Right ventricle myocardium superior (tissue), 1 donor: ENCODE measurements at regions not wholly inside any gene's neighbourhood (a gene's known extent, or its start where the extent isn't known, plus 50 kb on each side); places are given as distances from the start of the nearest gene placed in this dataset.
"Not testable (repeated sequence)": the region's sequence is repeated elsewhere in the genome, so short reads cannot be mapped to it uniquely, and the experiment has no call there.

Experiments used
- ATAC-seq: fragments of 200-7000 bp; cut with Tn5 transposase; one replicate; pipeline ENCODE4 v1.9.1; 2020; ENCODE audit warnings: mild to moderate bottlenecking; ENCODE audit not compliant: poor library complexity
- DNase-seq: peaks from one replicate; pipeline ENCODE4 v3.0.0-alpha.2; 2020
- intact Hi-C: fragments of 100-400 bp; cut with DNase I; formaldehyde crosslinking; loops from one replicate; pipeline ENCODE4 v1.11.2; 2022
- donor health status: DM: no; HTN: yes; CAD: no; lungs with severe emphysema.

GRCh38 chr9:119672763-119673162, 303.5 kb upstream of the BRINP1 start:
- DNase-seq, ATAC-seq, intact Hi-C loops: not testable (repeated sequence)

- DNase-seq, result no peak
- intact Hi-C loops, result no loop called here
- no peak for ATAC-seq
Measured at GRCh38 chr9:119667916-119668315, 298.7 kb upstream of the BRINP1 start.

GRCh38 chr9:119667163-119667562, 297.9 kb upstream of the BRINP1 start:
- intact Hi-C loops, result no loop called here
- no peak for DNase-seq
- ATAC-seq, result no peak

GRCh38 chr9:119662329-119662728, 293.1 kb upstream of the BRINP1 start:
- no peak for ATAC-seq

GRCh38 chr9:119652931-119653330, 283.7 kb upstream of the BRINP1 start:
- ATAC-seq, result no peak
- intact Hi-C loops, result no loop called here
- DNase-seq, result no peak

More at GRCh38 chr9:119662329-119662728, 293.1 kb upstream of the BRINP1 start:
- intact Hi-C loops, result no loop called here
- DNase-seq, result no peak

GRCh38 chr9:119649205-119649604, 280.0 kb upstream of the BRINP1 start:
- intact Hi-C loops, result no loop called here
- ATAC-seq, result no peak
- DNase-seq, result no peak

- intact Hi-C loops, result no loop called here
- DNase-seq (no peak), ATAC-seq (no peak)
Measured at GRCh38 chr9:119639287-119639955, 270.2 kb upstream of the BRINP1 start.

GRCh38 chr9:119634006-119634405, 264.8 kb upstream of the BRINP1 start:
- intact Hi-C loops, result no loop called here
- ATAC-seq, result no peak
- DNase-seq, result no peak

GRCh38 chr9:119611565-119611964, 242.3 kb upstream of the BRINP1 start:
- no peak for ATAC-seq
- intact Hi-C loops, result no loop called here
- no peak for DNase-seq

GRCh38 chr9:119609277-119609971, 240.2 kb upstream of the BRINP1 start:
- ATAC-seq (no peak), DNase-seq (no peak)
- intact Hi-C loops, result no loop called here

- DNase-seq (no peak), ATAC-seq (no peak)
- intact Hi-C loops, result no loop called here
Measured at GRCh38 chr9:119601632-119602031, 232.4 kb upstream of the BRINP1 start.

- no peak for ATAC-seq
- intact Hi-C loops, result no loop called here
- no peak for DNase-seq
Measured at GRCh38 chr9:119597499-119597898, 228.3 kb upstream of the BRINP1 start.

GRCh38 chr9:119596703-119597102, 227.5 kb upstream of the BRINP1 start:
- DNase-seq (no peak), ATAC-seq (no peak)
- intact Hi-C loops, result no loop called here

GRCh38 chr9:119588874-119589744, 219.9 kb upstream of the BRINP1 start:
- DNase-seq, result no peak
- intact Hi-C loops, result no loop called here
- ATAC-seq, result no peak

GRCh38 chr9:119577881-119578280, 208.6 kb upstream of the BRINP1 start:
- DNase-seq (no peak), ATAC-seq (no peak)
- intact Hi-C loops, result no loop called here

GRCh38 chr9:119559986-119560385, 190.8 kb upstream of the BRINP1 start:
- intact Hi-C loops, result loop anchor here (10.0 kb wide), 1 partner anchor 795 kb away; no protein-coding TSS in a partner anchor
- DNase-seq (no peak), ATAC-seq (no peak)

GRCh38 chr9:119559056-119559455, 189.8 kb upstream of the BRINP1 start:
- ATAC-seq, result no peak
- no peak for DNase-seq
- intact Hi-C loops, result loop anchor here (10.0 kb wide), 1 partner anchor 796 kb away; no protein-coding TSS in a partner anchor

GRCh38 chr9:119556129-119556875, 187.1 kb upstream of the BRINP1 start:
- DNase-seq (peak; percentile 80), ATAC-seq (peak; percentile 96)
- intact Hi-C loops, result loop anchor here (2.0 to 10.0 kb wide), 2 partner anchors 412 to 798 kb away; no protein-coding TSS in a partner anchor

- intact Hi-C loops, result no loop called here
- ATAC-seq (no peak), DNase-seq (no peak)
Measured at GRCh38 chr9:119544492-119544891, 175.3 kb upstream of the BRINP1 start.
